ENCODE measurements at regions not wholly inside any gene's neighbourhood (a gene's known extent, or its start where the extent isn't known, plus 50 kb on each side); places are given as distances from the start of the nearest gene placed in this dataset.

DNA sequence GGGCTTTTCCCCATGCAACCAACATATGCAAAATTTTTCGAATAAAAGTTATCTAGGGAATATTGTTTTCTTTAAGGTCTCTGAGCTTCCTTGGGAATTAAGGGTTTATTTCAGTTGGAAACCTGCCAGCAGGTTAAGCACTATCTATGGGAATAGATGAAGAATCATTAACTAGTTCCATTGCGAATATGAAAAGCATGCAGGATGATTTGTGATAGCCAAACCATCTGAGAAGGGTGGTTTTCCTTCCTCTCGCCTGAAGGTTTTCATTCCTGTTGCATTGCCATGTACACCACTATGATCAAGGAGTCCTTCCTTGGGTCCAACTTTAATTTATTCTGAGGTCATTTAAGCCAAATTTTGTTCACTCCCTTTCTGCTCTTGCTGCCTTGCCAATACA is 184.9 kb downstream of the NR2F2 start:
- DNase-seq (ENCODE audit: low read depth in 2 of 3, low spot score in 1 of 3): no peak

DNA sequence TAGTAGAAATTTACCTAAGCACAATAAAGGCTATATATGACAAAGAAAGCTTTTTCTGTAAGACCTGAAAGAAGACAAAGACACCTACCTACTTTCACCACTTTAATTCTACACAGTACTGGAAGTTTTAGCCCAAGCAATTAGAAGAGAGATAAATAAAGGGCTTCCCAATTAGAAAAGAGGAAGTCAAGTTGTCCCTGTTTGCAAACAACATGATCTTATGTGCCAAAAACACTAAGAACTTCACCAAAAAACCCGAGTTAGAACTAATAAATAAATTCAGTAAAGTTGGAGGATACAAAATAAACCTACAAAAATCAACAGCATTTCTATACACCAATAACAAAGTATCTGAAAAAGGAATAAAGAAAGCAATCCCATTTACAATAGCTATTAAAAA is 190.9 kb downstream of the NR2F2 start:
- no peak for DNase-seq (ENCODE audit: low read depth in 2 of 3, low spot score in 1 of 3)

DNA sequence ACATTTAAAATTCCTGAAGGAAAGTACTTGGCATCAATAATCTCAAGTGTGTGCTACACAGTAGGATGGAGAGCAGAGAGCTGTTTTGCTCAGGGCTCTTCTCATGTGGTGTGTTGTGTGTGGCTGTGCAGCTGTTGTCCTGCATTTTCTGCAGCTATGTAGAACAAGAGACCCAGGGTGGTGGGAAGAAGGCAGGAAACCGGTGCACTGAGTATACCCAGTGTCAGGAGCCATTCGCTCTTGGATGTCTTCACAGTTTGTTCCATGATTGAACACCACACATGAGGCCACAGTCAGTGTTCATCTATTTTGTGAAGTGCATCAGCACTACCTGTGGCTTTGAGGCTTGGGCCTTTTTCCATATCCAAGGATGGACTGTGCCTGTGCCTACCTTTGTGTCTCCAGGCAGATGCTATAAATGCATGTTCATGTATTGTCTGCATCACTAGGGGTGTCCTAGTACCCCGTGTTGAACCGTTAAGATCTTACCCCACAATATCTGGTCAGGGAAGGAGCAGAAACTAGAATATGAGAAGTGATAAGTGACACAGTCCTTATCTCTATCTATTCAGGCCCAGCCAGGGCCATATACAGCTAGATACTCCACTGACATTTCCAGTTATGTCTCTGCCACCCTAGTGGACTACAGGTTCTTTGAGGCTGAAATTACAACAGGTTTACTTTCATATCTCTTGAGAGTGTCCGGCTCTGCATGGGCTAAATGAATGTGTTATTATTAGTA is 194.3 kb downstream of the NR2F2 start:
- DNase-seq (ENCODE audit: low read depth in 2 of 3, low spot score in 1 of 3): no peak

DNA sequence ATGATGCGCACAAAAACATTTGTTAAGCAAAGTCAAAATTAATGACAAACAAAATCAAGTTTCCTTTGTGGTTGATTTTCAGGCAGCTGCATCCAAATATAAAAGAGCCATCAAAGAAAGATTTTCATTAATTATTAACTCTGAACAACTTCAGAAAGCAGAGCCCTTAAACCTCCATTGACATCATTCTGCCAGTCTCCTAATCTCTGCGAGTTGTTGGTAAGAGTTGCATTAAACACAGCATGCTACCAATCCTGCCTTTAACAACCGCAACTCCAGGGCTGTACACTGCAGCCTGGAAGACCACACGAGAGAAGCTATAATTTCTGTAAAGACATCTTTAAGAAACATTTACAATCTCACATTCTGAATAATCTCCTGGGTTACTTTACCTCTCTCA is 204.6 kb downstream of the NR2F2 start:
- DNase-seq (ENCODE audit: low read depth in 2 of 3, low spot score in 1 of 3): no peak

GRCh38 chr15:96538491-96538890 is 208.0 kb downstream of the NR2F2 start:
- DNase-seq (ENCODE audit: low read depth in 2 of 3, low spot score in 1 of 3): no peak

DNA sequence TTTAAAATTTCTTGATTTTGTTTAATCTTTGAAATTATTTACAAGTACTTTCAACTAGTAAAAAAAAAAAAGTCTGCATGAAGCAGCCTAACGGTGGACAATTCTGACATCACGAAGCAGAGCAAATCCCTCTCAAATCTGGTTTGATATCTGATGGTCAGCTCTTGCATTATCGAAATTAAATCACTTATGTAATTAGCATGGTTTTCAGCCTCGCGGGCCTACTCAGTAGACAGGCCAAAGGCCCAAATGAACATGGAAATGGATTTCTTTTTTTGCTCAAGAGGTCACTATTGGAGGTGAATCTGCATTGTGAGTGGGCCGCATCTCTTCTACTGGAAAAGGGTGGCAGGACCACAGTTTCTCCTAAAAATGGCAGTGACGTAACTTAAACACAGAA is 209.8 kb downstream of the NR2F2 start:
- DNase-seq (ENCODE audit: low read depth in 2 of 3, low spot score in 1 of 3): no peak

GRCh38 chr15:96542130-96542770 is 211.8 kb downstream of the NR2F2 start:
- no peak for DNase-seq (ENCODE audit: low read depth in 2 of 3, low spot score in 1 of 3)

- no peak for DNase-seq (ENCODE audit: low read depth in 2 of 3, low spot score in 1 of 3)
Observed at GRCh38 chr15:96544162-96544756, 213.8 kb downstream of the NR2F2 start.

- no peak for DNase-seq (ENCODE audit: low read depth in 2 of 3, low spot score in 1 of 3)
Observed at GRCh38 chr15:96549136-96549535, 218.6 kb downstream of the NR2F2 start.

DNA sequence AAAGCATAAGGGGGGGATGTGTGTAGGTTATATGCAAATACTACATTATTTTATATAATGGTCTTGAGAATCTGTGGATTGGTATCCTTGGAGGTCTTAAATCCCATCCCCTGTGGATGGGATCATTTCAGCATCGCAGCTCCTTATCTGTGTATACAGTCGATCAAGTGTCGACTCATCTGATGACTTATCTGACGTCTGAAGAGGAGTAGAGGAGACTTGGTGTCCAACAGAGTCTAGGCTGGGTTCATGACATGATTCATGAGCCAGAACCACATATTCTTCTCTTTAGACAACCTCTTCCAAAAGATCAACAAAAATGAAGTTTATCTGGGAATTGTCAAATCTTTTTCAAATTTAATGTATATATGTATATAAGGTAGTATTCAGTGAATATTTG is 220.7 kb downstream of the NR2F2 start:
- DNase-seq (ENCODE audit: low read depth in 2 of 3, low spot score in 1 of 3): no peak

GRCh38 chr15:96551722-96552121 is 221.2 kb downstream of the NR2F2 start:
- no peak for DNase-seq (ENCODE audit: low read depth in 2 of 3, low spot score in 1 of 3)

- DNase-seq (ENCODE audit: low read depth in 2 of 3, low spot score in 1 of 3): no peak
Observed at GRCh38 chr15:96553006-96553405, 222.5 kb downstream of the NR2F2 start.

DNA sequence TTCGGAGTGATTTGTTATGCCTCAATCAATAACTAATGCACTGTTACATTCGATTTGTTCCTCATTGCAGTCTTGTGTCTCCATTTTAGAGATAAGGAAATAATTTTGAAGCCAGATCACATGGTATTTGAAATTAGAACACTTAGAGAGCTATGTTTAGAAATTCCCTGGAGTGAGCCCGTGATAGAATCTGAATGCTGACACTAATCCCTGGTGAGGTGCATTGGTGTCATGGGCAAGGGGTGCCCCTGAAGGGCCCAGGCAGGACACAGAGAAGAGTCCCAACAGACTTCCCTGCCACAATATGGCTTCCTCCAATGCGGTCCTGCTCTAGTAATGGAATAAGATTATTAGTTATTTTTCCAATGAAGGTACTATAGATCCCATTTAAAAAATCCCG is 223.0 kb downstream of the NR2F2 start:
- DNase-seq (ENCODE audit: low read depth in 2 of 3, low spot score in 1 of 3): no peak

- DNase-seq (ENCODE audit: low read depth in 2 of 3, low spot score in 1 of 3): no peak
Observed at GRCh38 chr15:96553931-96554330, 223.4 kb downstream of the NR2F2 start.

- DNase-seq (ENCODE audit: low read depth in 2 of 3, low spot score in 1 of 3): no peak
Observed at GRCh38 chr15:96554541-96554940, 224.0 kb downstream of the NR2F2 start.

DNA sequence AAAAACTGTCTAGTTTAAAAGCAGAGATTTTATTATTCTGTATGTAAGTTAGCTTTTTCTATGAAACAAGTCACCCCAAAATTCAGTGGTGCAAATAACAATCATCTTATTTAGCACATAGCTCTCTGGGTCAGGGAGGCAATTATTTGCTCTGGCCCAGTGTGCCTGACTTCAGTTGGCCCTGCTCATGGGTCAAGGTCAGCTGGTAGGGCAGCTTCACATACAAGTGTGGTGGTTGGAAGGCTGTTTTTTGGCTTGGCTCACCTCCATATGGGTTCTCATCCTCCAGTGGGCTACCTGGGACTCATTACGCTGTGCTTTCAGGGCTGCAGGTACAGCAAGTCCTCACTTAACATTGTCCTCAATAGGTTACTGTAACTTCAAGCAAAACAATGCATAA is 228.6 kb downstream of the NR2F2 start:
- no peak for DNase-seq (ENCODE audit: low read depth in 2 of 3, low spot score in 1 of 3)

- DNase-seq (ENCODE audit: low read depth in 2 of 3, low spot score in 1 of 3): no peak
Observed at GRCh38 chr15:96559631-96560030, 229.1 kb downstream of the NR2F2 start.

- no peak for DNase-seq (ENCODE audit: low read depth in 2 of 3, low spot score in 1 of 3)
Observed at GRCh38 chr15:96560246-96560895, 229.9 kb downstream of the NR2F2 start.

GRCh38 chr15:96561593-96561992 is 231.1 kb downstream of the NR2F2 start:
- DNase-seq (ENCODE audit: low read depth in 2 of 3, low spot score in 1 of 3): no peak

DNA sequence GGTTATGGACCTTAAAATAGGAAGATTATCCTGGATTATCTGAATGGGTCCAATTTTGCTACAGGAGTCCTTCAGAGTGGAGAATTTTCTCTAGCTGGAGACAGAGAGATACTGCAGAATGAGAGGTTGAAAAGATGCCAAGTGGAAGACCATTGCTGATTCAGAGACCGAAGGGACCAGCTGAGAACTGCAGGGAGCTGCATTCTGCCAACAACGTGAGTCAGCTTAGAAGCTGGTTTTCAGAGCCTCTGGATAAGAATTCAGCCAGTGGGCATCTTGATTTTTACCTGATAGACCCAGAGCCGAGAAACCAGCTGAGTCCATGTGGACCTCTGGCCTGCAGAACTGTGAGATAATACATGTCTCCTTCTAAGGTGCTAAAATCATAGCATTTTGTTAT is 234.0 kb downstream of the NR2F2 start:
- no peak for DNase-seq (ENCODE audit: low read depth in 2 of 3, low spot score in 1 of 3)

DNA sequence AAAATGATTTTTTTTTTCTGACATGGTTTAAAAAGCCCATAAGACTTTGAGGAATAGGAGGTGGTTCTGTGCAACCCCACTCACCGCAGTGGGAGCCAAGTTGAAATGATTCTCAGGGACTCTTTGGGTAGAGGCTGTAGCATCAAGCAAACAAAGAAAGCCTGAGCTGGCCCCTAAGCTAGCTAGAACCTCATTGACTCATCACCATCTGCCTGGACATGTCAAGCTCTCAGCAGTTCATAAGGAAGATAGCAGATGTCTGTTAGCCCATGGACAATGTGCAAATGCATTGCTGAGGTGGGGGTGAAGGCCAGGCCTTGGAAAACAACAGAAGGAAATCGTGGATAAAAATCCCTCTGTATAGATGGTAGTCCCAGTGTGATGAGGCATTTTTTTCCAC is 234.8 kb downstream of the NR2F2 start:
- DNase-seq (ENCODE audit: low read depth in 2 of 3, low spot score in 1 of 3): no peak

DNA sequence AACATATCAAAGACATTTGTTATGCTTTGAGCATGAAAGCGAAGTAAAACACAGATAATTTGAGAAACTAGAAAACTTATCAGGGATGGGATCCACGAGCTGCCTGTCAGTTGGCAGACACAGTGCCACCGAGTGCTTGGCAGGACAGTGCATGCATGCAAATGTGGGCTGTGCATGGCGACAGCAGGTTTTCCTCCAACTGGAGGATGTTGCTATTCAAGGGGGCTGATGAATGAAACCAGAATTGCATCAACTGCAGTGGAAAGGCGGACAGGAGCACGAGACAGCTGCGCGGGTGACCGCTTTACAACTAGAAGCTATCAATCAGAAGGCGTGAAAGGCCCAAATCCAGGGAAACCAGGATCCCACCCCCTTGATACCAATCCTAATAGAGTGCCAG is 244.3 kb downstream of the NR2F2 start:
- no peak for DNase-seq (ENCODE audit: low read depth in 2 of 3, low spot score in 1 of 3)

Data from stimulated activated CD4-positive, alpha-beta T cell treated with anti-CD3 and anti-CD28 coated beads, Interleukin-12 subunit alpha, Interleukin-12 subunit beta, amount 100 ng/mL, for 48 hours (primary cell).